Neural progenitor cell (in vitro differentiated cells): ENCODE measurements at regions not wholly inside any gene's neighbourhood (a gene's known extent, or its start where the extent isn't known, plus 50 kb on each side); places are given as distances from the start of the nearest gene placed in this dataset.
A peak's percentile ranks its signal among the peaks of the same experiment; 100 is the strongest.

Experiments used
- DNase-seq: peaks from one replicate; pipeline ENCODE4 v3.0.0-alpha.2; 2016; ENCODE audit warnings: low spot score
- H2AFZ ChIP-seq: fragments of 200-600 bp; sonication (generic); replicated peaks from 2 replicates; pipeline ENCODE4 v1.6.1; 2016; ENCODE audit warnings: antibody characterized with exemption
- H3F3A ChIP-seq: fragments of 200-600 bp; sonication (generic); 2 replicates; pipeline ENCODE4 v1.6.1; 2016; ENCODE audit warnings: antibody characterized with exemption, low read depth
- H3K27ac ChIP-seq: fragments of 200-600 bp; sonication (generic); 2 replicates; pipeline ENCODE4 v1.5.1; 2016; ENCODE audit warnings: mild to moderate bottlenecking
- H3K27me3 ChIP-seq: fragments of 200-600 bp; sonication (generic); 2 replicates; pipeline ENCODE4 v1.6.1; 2016; ENCODE audit warnings: mild to moderate bottlenecking, moderate library complexity
- H3K36me3 ChIP-seq: fragments of 200-600 bp; sonication (generic); 2 replicates; pipeline ENCODE4 v1.5.1; 2016
- H3K4me1 ChIP-seq: fragments of 200-600 bp; sonication (generic); 2 replicates; pipeline ENCODE4 v1.6.1; 2016; ENCODE audit warnings: mixed run types
- H3K4me2 ChIP-seq: fragments of 200-600 bp; sonication (generic); 2 replicates; pipeline ENCODE4 v1.6.1; 2016
- H3K4me3 ChIP-seq: fragments of 200-600 bp; sonication (generic); 2 replicates; pipeline ENCODE4 v1.5.1; 2016
- H3K79me2 ChIP-seq: fragments of 200-600 bp; sonication (generic); 2 replicates; pipeline ENCODE4 v1.6.1; 2016; ENCODE audit warnings: low read depth
- H3K9ac ChIP-seq: fragments of 200-600 bp; sonication (generic); 2 replicates; pipeline ENCODE4 v1.6.1; 2016
- H3K9me3 ChIP-seq: fragments of 200-600 bp; sonication (generic); 2 replicates; pipeline ENCODE4 v1.5.1; 2016; ENCODE audit warnings: low read depth
- H4K20me1 ChIP-seq: fragments of 200-600 bp; sonication (generic); 2 replicates; pipeline ENCODE4 v1.6.1; 2016; ENCODE audit warnings: low read depth
- H3K27ac Mint-ChIP-seq: 3 replicates; pipeline ENCODE4 v1.8.0; 2021; ENCODE audit warnings: mixed read lengths
- H3K27me3 Mint-ChIP-seq: 2 replicates; pipeline ENCODE4 v1.8.0; 2022; ENCODE audit warnings: low read depth, mild to moderate bottlenecking, inconsistent platforms, moderate library complexity, mixed read lengths; ENCODE audit not compliant: insufficient read depth
- H3K36me3 Mint-ChIP-seq: 3 replicates; pipeline ENCODE4 v1.8.0; 2021; ENCODE audit warnings: mixed read lengths
- H3K4me1 Mint-ChIP-seq: 3 replicates; pipeline ENCODE4 v1.8.0; 2021; ENCODE audit warnings: mixed read lengths
- H3K4me3 Mint-ChIP-seq: 3 replicates; pipeline ENCODE4 v1.8.0; 2021; ENCODE audit warnings: mild to moderate bottlenecking, moderate library complexity, mixed read lengths
- H3K9me3 Mint-ChIP-seq: 3 replicates; pipeline ENCODE4 v1.8.0; 2020; ENCODE audit warnings: mixed read lengths
- EZH2 ChIP-seq: fragments of 200-600 bp; sonication (generic); IDR thresholded peaks from 2 replicates; pipeline ENCODE4 v1.6.1; 2017; ENCODE audit warnings: antibody characterized with exemption, mild to moderate bottlenecking, moderate library complexity
- EZH2phosphoT487 ChIP-seq: fragments of 200-600 bp; sonication (generic); IDR thresholded peaks from 2 replicates; pipeline ENCODE4 v1.6.1; 2017; ENCODE audit warnings: antibody characterized with exemption
- TF ChIP-seq, protein P1 (sequence below): fragments of 200-600 bp; sonication (generic); IDR thresholded peaks from 2 replicates; pipeline ENCODE4 v1.5.1; 2017; ENCODE audit warnings: antibody characterized with exemption, mild to moderate bottlenecking

DNA sequence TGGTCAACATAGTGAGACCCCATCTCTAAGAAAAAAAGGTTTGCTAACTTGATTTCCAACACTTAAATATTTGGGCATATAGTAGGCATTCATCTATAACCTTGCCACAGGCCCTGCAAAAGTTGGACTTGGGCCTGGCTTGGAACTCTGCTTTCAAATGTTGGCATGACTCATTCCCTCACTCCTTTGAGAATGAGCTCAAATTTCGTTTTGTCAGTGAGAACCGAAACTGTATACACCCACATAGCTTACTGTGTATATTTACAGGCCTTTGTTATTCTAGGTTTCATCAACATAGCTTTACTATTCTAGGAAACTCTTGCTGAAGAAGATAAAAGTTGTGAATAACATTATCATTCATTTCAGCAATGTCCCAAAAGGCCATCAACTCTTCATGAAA is 88.7 kb upstream of the ELOVL6 start:
- Histone ChIP-seq H2AFZ (no peak overlapping the region), H3K36me3 (no peaks in the 10 kb centered on the region), H3K79me2 (no peaks in the 10 kb centered on the region), H3K9ac (no peak overlapping the region), H4K20me1 (no peaks in the 10 kb centered on the region), H3K4me1 (no peaks in the 10 kb centered on the region), H3K27me3 (no peaks in the 10 kb centered on the region), H3F3A (no peaks in the 10 kb centered on the region), H3K4me3 (no peak overlapping the region), H3K27ac (no peak overlapping the region), H3K9me3 (no peaks in the 10 kb centered on the region), H3K4me2 (no peak overlapping the region)
- no peaks in the 10 kb centered on the region for H3K36me3 Mint-ChIP-seq
- H3K27me3 Mint-ChIP-seq = peaks cover 5% of the 10 kb centered on the region
- H3K4me3 Mint-ChIP-seq = no peak overlapping the region
- H3K4me1 Mint-ChIP-seq = no peaks in the 10 kb centered on the region
- H3K27ac Mint-ChIP-seq = no peak overlapping the region
- no peak for DNase-seq
- TF ChIP-seq EZH2phosphoT487 (no peak), EZH2 (no peak)
- TF ChIP-seq, protein P1, sequence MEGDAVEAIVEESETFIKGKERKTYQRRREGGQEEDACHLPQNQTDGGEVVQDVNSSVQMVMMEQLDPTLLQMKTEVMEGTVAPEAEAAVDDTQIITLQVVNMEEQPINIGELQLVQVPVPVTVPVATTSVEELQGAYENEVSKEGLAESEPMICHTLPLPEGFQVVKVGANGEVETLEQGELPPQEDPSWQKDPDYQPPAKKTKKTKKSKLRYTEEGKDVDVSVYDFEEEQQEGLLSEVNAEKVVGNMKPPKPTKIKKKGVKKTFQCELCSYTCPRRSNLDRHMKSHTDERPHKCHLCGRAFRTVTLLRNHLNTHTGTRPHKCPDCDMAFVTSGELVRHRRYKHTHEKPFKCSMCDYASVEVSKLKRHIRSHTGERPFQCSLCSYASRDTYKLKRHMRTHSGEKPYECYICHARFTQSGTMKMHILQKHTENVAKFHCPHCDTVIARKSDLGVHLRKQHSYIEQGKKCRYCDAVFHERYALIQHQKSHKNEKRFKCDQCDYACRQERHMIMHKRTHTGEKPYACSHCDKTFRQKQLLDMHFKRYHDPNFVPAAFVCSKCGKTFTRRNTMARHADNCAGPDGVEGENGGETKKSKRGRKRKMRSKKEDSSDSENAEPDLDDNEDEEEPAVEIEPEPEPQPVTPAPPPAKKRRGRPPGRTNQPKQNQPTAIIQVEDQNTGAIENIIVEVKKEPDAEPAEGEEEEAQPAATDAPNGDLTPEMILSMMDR = no peak
- no peaks in the 10 kb centered on the region for H3K9me3 Mint-ChIP-seq

DNA sequence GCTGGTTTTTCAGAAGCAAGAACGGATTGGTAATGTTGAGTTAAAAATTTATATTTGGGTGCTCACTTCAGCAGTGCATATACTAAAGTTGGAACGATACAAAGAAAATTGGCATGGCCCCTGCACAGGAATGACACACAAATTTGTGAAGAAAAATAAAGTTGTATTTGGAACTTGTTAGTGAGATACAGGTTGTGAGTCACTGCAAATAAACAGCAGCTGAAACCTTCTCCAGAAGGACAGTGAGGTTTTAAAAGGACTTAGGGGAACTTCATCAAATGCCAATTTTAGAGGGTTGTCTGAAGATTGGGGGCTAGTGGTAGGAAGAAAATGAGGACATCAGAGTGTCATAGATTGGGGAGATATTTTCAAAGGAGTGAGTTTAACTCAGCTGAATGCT is 79.7 kb upstream of the ELOVL6 start:
- H3K27me3 ChIP-seq = no peaks in the 10 kb centered on the region
- Mint-ChIP-seq H3K36me3 (no peaks in the 10 kb centered on the region), H3K9me3 (no peaks in the 10 kb centered on the region), H3K4me3 (no peak overlapping the region), H3K4me1 (no peaks in the 10 kb centered on the region), H3K27ac (no peak overlapping the region), H3K27me3 (no peaks in the 10 kb centered on the region)
- TF ChIP-seq EZH2phosphoT487 (no peak), EZH2 (no peak)
- TF ChIP-seq, protein P1 = no peak
- H3K4me2 ChIP-seq = no peak overlapping the region
- H3K36me3 ChIP-seq = no peaks in the 10 kb centered on the region
- no peak overlapping the region for H3K27ac ChIP-seq
- no peaks in the 10 kb centered on the region for H3K9me3 ChIP-seq
- no peaks in the 10 kb centered on the region for H3K4me1 ChIP-seq
- H3F3A ChIP-seq = no peaks in the 10 kb centered on the region
- no peak for DNase-seq
- no peaks in the 10 kb centered on the region for H3K79me2 ChIP-seq
- no peaks in the 10 kb centered on the region for H4K20me1 ChIP-seq
- H3K4me3 ChIP-seq = no peak overlapping the region
- no peak overlapping the region for H2AFZ ChIP-seq
- H3K9ac ChIP-seq = no peak overlapping the region

DNA sequence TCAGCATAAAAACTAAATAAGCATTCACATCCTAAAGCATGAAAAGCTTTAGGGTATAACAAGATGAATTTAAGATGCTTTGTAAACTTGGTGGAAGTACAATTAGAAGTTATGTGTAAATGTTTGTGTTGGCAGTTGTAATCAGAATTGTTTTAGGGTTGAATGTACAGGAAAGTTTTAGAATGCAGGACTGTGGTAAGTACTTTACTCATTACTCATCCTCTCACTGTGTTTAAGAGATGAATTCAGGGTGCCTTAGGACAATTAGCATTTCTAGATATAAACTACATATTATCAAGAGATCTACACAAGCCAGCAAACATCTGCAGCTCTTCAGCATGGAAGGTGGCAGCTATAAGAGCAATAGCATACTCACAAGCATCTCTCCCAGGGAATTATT is 77.5 kb upstream of the ELOVL6 start:
- Histone ChIP-seq H3K36me3 (no peaks in the 10 kb centered on the region), H3K9me3 (no peaks in the 10 kb centered on the region), H2AFZ (no peak overlapping the region), H3K4me3 (no peak overlapping the region), H3K4me1 (peaks cover 4% of the 10 kb centered on the region), H3K79me2 (no peaks in the 10 kb centered on the region), H3K9ac (no peak overlapping the region), H3K27ac (no peak overlapping the region), H4K20me1 (no peaks in the 10 kb centered on the region), H3F3A (no peaks in the 10 kb centered on the region), H3K27me3 (no peaks in the 10 kb centered on the region), H3K4me2 (no peak overlapping the region)
- Mint-ChIP-seq H3K9me3 (no peaks in the 10 kb centered on the region), H3K4me3 (no peak overlapping the region), H3K4me1 (peaks cover 5% of the 10 kb centered on the region), H3K27me3 (no peaks in the 10 kb centered on the region), H3K27ac (no peak overlapping the region), H3K36me3 (no peaks in the 10 kb centered on the region)
- no peak for DNase-seq
- TF ChIP-seq, protein P1 = no peak
- TF ChIP-seq EZH2 = no peak
- TF ChIP-seq EZH2phosphoT487 = no peak

DNA sequence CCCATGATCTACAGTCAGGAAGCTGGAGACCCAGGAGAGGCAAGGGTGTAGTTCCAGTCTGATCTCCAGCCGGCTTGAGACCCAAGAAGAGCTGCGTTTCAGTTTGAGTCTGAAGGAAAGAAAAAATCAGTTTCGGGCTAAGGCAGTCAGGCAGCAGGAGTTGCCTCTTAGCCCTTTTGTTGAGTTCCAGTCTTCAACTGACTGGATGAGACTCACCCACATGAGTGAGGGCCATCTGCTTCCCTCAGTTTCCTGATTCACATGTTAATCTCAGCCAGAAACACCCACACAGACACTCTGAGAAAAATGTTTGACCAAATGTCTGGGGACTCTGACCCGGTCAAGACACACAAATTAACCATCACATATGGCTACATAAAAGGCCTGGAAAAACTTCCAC is 73.6 kb upstream of the ELOVL6 start:
- no peak overlapping the region for H3K4me2 ChIP-seq
- Mint-ChIP-seq H3K27me3 (peaks cover 3% of the 10 kb centered on the region), H3K27ac (peak overlapping the region; percentile 83), H3K9me3 (no peaks in the 10 kb centered on the region), H3K4me3 (no peak overlapping the region), H3K4me1 (peaks cover 5% of the 10 kb centered on the region), H3K36me3 (no peaks in the 10 kb centered on the region)
- no peaks in the 10 kb centered on the region for H3F3A ChIP-seq
- no peak for TF ChIP-seq EZH2
- TF ChIP-seq EZH2phosphoT487 = no peak
- TF ChIP-seq, protein P1 = no peak
- H3K27ac ChIP-seq = no peak overlapping the region
- no peak overlapping the region for H3K4me3 ChIP-seq
- no peaks in the 10 kb centered on the region for H3K9me3 ChIP-seq
- no peaks in the 10 kb centered on the region for H4K20me1 ChIP-seq
- H3K79me2 ChIP-seq = no peaks in the 10 kb centered on the region
- no peak overlapping the region for H3K9ac ChIP-seq
- H2AFZ ChIP-seq = no peak overlapping the region
- peaks cover 4% of the 10 kb centered on the region for H3K4me1 ChIP-seq
- no peaks in the 10 kb centered on the region for H3K36me3 ChIP-seq
- no peaks in the 10 kb centered on the region for H3K27me3 ChIP-seq
- no peak for DNase-seq
